ENCODE measurements at regions not wholly inside any gene's neighbourhood (a gene's known extent, or its start where the extent isn't known, plus 50 kb on each side); places are given as distances from the start of the nearest gene placed in this dataset.

GRCh38 chr3:13266005-13266404, 154.1 kb downstream of the NUP210 start:
- TF ChIP-seq ZFX (IDR thresholded peaks at IDR 0.05) = no peak
- no peak for TF ChIP-seq CTCF (conservative IDR thresholded peaks at IDR 0.05)
- H3K27ac ChIP-seq = no peak overlapping the region

- no peak overlapping the region for H3K27ac ChIP-seq
- TF ChIP-seq ZFX (IDR thresholded peaks at IDR 0.05) (no peak), CTCF (conservative IDR thresholded peaks at IDR 0.05) (no peak)
Measured at GRCh38 chr3:13265507-13265906, 154.6 kb downstream of the NUP210 start.

- H3K27ac ChIP-seq = no peak overlapping the region
- TF ChIP-seq CTCF (conservative IDR thresholded peaks at IDR 0.05) (no peak), ZFX (IDR thresholded peaks at IDR 0.05) (no peak)
Measured at GRCh38 chr3:13265016-13265415, 155.1 kb downstream of the NUP210 start.

- no peak overlapping the region for H3K27ac ChIP-seq
- TF ChIP-seq CTCF (conservative IDR thresholded peaks at IDR 0.05) (no peak), ZFX (IDR thresholded peaks at IDR 0.05) (no peak)
Measured at GRCh38 chr3:13264468-13264795, 155.7 kb downstream of the NUP210 start.

- H3K27ac ChIP-seq = no peak overlapping the region
Measured at GRCh38 chr3:13263770-13264467, 156.2 kb downstream of the NUP210 start.

GRCh38 chr3:13262493-13263211, 157.5 kb downstream of the NUP210 start:
- no peak overlapping the region for H3K27ac ChIP-seq
- TF ChIP-seq CTCF (conservative IDR thresholded peaks at IDR 0.05) (no peak), ZFX (IDR thresholded peaks at IDR 0.05) (no peak)

More at GRCh38 chr3:13263770-13264467, 156.2 kb downstream of the NUP210 start:
- TF ChIP-seq ZFX (IDR thresholded peaks at IDR 0.05) (no peak), CTCF (conservative IDR thresholded peaks at IDR 0.05) (no peak)

- H3K27ac ChIP-seq = no peak overlapping the region
- TF ChIP-seq CTCF (conservative IDR thresholded peaks at IDR 0.05) (no peak), ZFX (IDR thresholded peaks at IDR 0.05) (no peak)
Measured at GRCh38 chr3:13261892-13262291, 158.2 kb downstream of the NUP210 start.
